A204.1 (cell line): ENCODE measurements at regions not wholly inside any gene's neighbourhood (a gene's known extent, or its start where the extent isn't known, plus 50 kb on each side); places are given as distances from the start of the nearest gene placed in this dataset.
"Not testable (repeated sequence)": the region's sequence is repeated elsewhere in the genome, so short reads cannot be mapped to it uniquely, and the experiment has no call there.

Experiments used
- FAIRE-seq: peaks from 2 replicates; lab custom pipeline; 2012; peaks lifted over from hg19 to GRCh38; lab: Jason Lieb, UNC

DNA sequence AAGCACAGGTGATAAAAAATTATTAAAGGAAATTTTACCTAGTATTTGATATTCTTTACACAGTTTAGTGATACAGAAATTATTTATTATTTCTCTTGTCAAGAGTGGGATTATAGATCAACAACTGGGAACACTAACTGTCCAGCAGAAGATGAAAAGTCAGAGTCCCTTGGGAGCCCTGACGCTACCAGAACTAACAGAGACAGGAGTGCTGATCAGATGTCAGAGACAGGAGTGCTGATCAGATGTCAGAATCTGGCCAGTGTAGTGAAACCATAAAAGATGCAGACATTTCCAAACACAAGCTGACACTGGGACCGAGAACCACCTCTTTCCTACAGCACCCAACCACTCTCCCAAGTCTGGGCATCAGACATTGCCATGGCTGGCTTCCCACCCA lies 828.2 kb downstream of the TNS3 start:
- no peak for FAIRE-seq

DNA sequence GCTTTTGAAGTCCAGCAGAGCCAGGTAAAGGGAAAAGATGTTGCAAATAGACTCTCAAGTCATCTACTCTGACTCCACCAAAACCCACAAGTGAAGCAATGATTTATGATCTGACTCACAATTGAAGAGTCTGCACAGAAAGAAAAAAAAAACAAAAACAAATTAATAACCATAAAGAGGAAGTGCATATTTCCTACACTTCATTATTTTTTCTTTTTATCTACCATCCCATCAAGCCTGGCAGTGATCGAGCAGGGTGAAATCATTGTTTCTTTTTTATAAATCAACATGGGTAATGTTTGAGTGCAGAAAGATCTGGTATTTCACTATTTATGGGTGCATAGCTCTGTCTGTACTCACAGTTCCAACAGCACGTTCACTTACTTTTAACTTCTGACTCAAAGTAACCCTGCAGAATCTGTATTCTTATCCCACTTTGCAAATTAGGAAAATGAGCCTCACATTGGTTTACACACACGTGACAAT lies 829.0 kb downstream of the TNS3 start:
- FAIRE-seq: no peak

DNA sequence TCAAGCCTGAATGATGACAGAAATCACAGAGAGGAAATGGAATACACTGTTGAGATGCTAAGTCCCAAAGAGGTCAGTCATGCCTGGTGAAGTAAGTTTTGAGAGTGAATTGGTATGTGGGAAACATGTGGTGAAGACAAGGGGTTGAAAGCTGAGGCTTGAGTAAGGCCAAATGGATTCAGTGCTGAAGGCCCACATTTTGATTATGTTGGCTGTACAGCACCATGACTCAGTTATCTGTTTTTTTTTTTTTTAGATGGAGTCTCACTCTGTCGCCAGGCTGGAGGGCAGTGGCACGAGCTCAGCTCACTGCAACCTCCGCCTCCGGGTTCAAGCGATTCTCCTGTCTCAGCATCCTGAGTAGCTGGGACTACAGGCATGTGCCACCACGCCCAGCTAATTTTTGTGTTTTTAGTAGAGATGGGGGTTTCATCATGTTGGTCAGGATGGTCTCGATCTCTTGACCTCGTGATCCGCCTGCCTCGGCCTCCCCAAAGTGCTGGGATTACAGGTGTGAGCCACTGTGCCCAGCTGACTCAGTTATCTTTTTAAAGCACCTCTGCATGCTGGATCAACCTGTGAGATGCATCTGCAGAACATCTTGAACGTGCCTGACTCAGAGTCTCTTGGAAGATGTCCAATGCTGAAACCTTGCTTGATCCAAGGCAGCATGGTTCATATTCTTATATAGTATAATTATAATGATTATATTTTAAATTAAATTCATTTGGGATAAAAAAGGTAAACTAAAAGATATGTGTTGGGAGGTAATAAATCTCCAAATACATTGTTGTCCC lies 829.8 kb downstream of the TNS3 start:
- FAIRE-seq: not testable (repeated sequence)

DNA sequence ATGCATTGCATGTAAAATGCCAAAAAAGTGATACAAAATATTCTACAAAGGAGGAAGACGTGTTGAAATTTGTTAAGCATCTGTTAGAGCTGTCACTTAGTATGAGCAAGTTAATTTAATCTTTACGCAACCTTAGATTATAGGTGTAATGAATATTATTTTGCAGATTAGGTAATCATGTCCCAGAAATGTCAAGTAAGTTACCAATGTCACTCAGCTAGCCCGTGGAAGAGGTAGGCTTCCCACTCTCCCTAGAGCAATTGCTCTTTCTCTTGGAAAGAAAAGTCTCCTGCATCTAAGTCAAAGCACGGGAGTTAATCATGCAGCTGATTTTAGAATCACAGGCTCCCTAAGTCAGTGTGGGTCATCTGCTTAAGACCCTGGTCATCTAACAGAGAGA lies 830.4 kb upstream of the IGFBP3 start:
- no peak for FAIRE-seq

DNA sequence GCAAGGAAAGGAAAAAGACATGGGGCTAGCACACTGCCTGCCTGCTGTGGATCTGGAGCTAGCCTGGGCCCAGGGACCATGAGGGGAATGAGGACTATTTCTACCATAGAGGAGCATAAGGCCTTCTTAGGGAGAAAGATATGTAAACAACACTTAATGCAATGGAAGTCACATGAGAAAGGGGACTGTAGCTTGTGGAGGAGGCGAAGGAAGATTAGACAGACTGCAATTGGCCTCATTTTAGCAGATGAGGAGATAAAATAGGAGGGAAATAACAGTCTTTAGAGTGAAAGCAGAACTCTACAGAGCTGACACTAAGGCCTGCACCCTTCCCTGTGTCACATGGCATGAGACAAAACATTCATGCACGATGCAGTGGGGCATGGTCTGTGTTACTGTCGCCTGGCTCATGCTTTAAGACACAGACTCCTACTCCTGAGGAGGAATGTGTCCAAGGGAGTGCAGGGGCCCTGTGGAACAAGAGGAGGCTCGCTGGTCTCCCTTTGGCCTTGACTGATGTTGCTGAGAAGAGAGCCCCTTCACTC lies 829.3 kb upstream of the IGFBP3 start:
- FAIRE-seq: no peak

DNA sequence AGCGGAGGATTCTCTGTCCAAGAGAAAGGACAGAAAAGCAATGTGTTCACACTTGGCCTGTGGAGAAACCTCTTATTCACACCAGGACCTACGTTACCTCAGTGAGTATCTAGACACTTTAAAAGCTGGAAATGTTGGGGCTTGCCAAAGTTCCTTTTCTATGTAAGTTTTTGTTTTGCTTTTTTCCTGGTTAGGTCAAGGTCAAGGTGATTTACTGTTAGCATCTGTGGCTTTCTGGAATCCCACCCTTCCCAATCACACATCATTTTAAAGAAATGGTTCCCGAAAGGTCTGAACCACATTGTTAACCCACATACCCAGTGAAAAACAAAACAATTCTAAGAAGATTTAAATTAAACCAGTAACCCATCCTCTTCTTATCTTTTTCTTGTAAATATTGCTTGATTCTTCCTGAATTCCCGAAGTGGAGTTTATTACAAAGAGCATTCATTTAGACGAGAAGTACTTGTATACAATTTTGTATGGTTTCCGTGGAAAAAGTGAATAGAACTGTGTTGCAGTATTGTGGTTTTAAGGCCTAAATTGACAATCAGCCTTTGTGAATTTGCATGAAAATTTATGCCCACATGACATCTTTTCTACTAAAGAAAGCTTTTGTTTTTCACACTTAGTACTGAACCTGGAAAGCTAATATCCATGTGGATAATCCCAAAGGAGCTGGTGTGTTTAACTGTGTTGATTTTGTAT lies 827.0 kb upstream of the IGFBP3 start:
- FAIRE-seq: no peak

DNA sequence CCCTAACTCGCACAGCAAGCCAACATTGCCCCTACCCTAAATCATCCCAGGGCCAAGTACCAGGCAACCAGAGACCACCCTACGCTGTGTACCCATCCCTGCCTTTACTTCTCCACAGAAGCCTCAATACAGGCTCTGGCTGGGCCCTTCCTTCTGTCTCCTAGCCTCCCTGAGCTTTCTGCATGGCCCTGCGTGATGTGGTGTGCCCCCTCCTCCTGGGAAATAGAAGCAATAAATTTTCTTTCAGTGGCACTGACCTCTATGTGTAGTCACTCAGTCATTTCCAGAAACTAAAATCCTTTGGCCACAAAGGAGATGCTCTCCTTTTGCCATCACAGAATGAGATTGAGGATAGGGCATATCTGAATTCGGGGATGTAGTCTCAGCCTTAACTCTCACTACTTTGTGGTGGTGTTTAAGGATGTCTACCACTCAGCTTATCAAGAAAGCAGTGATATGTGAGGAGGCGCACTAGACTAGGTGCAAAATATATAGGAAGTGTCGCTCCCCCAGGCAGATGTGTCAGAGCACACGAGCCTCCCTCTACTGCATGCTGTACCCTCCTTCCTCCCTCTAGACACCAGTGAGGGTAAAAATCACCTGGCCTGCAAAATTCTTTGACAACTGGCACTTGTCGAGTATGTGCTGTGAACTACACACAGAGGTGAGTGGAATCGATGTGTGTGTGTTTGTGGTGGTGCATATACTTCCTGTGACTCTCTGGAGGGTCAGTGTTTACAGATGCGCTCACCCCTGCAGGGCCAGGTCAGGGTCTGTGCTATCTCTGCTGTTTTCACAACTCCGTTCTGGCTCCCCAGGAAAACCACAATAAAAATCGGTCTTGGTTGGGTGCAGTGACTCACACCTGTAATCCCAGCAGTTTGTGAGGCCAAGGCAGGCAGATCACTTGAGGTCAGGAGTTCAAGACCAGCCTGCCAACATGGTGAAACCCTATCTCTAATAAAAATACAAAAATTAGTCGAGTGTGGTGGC lies 825.9 kb upstream of the IGFBP3 start:
- no peak for FAIRE-seq

DNA sequence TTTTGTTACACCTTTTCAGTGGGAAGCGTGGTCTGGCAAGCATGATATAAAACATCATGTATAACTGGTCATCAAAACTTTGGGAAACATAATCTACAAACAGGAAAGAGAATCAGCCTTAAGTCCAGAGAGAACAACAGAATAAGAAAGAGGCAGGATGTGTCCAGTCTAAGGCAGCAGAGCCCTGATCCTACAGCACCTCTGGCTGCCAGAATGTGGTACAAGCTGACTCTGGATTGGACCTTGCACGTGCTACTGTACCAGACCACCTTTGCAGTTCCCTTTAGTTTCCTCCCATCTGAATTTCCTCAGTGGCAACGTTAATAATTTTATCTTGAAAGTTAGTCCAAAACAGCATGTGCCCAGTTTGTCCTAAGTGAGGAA lies 824.6 kb upstream of the IGFBP3 start:
- no peak for FAIRE-seq

DNA sequence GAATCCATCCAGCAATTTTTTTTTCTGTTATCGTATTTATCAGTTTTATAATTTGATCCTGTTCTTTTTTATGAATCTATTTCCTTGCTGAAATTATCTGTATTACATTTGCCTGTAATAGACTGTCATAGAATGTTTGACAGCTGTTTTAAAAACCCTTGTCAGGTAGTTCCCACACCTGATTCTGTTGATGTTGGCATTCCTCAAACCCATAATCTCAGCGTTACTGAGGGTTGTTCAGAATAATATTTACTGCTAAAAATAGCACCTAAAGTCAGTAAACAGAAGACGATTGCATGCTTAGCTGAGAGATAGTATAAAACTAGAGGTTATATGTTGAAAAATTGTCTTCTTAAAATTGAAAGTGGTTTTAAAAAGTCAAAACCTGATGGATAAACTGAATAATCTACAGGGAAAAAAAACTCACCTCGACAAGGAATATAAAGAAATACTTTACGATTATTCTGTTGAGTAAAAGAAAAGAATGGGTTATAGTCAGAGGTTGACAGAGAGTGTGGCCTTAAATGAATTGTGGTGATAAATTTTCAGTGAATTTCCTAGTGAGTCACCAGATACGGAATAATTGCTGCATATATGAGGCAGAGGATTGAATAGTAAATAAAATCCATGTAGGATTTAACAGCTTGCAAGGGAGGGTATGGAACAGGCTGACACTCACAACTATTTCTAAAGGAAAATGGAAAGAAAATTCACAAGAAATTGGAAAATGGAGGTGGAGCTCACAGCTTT lies 824.1 kb upstream of the IGFBP3 start:
- no peak for FAIRE-seq

DNA sequence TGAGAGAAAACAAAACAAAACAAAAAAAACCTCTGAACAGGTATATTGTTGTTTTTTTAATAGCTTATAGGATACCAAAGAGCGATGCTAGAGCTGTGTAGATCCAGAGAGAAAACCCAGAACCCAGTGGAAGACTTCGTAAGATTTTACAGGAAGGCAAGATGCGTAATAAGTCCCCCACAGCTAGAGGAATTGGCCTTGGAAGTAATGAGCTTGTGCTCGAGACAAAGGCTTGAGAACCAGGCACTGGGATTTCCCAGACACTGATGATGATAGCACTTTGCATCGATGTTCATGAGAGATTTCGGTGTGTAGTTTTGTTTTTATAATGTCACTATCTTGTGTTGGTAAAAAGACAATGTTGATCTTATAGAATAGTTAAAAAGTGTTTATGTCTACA lies 821.5 kb upstream of the IGFBP3 start:
- no peak for FAIRE-seq

DNA sequence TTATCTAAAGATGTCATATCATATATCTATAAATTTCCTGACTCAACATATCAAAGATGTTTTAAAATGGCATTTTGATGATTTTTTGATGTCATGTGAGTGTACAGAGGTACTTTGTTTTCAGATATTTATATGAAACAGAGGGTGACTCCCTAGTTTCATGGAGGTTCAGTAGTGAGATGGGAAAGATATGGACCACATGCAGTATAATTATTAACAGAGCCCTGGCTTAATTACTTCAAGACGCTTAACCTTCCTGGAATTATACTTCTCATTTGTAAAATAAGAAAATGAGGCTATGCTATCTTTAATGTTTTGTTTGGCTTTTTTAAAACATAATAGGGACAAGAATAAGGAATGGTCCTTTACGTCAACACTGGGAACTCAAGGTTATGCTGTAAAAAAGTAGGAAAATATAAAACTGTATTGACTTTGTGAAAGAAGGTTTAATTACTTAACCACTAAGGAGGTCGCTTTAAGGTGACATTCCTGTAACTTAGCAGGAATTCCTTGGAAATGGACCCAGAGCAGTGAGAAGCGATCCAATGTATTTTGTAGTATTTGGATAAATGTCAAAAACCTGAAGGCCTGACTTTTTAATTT lies 821.0 kb upstream of the IGFBP3 start:
- no peak for FAIRE-seq

DNA sequence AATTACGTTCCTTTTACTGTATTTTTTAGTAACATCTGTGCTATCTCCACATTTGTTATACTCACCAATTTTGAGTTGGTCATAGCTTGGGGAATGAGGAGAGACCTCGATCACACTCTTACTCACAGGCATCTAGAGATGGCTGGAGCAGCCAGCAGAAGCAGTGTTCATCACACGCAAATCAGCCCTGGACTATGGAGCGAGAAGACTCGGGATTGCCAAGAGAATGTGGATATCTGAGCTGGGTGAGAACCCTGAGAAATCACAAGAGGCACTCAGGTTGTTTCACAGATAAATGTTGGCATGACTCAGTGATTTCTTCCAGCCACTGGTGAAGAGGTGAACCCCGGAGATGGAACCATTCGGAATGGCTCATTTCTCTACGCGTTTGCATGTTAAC lies 820.1 kb upstream of the IGFBP3 start:
- FAIRE-seq: no peak

DNA sequence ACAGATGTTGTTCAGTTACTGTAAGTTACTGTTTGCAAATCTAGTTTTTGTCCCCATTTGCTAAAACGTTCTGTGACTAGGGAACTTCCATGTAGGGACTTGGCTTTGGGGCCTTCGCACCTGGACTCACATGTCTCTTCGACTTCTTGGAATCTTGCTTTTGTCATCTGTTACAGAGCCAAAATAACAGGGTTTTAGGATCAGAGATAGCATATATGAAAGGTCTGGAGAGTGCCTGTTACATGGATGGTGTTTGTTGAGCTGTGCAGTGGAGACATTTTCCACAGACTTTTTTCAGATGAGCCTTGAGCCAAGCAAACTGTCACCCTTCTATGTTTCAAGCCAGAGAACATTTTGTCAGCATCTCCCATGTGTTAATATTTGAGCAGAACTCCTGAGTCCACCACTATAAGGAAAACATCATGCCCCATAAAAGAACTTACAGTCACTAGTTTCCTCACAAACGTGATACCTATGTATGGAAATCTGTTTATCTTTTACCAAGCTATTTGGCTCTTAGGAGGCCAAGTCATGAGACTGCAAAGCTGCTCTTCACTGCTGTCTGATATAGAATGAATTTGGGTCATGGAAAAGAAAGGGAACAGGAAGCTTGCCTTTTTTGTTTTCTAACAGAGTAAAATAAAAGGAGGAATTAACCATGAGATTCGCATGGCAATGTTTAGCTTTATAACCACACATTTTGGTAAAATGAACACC lies 818.6 kb upstream of the IGFBP3 start:
- FAIRE-seq: no peak

DNA sequence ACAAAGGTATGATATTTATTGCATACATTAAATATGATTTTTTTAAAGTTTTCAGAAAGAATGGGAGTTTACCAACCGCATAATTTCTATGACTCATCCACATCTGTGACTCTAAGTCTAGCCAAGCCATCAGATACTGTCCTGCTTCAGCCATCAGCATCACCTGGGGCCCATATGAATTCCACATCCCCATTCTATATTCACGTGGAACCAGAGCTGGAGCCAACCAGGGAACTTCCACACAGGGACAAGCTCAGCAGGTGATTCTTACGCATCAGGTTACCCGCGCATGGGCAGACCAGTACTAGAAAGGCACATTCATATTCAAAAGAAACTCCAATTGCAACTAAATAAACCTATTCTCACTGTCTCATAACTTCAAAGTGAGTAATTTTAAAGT lies 817.7 kb upstream of the IGFBP3 start:
- FAIRE-seq: no peak

DNA sequence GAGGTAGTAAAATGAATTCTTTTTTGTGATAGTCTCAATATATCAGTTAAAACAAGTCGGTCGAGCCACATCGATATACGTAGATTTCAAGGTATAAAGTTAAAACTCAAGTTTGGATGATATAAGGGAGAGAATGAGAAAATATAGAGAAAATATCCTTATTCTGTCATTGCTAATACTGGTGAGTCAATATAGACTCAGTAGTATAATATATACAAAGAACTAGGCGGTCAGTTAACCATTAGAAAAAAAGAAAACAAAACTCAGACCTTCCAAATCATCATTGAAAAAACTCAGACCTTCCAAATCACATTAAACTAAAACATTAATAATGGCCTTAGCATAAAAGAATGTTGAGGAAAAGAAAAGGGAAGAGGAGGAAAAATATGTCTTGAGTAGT lies 817.1 kb upstream of the IGFBP3 start:
- FAIRE-seq: no peak

DNA sequence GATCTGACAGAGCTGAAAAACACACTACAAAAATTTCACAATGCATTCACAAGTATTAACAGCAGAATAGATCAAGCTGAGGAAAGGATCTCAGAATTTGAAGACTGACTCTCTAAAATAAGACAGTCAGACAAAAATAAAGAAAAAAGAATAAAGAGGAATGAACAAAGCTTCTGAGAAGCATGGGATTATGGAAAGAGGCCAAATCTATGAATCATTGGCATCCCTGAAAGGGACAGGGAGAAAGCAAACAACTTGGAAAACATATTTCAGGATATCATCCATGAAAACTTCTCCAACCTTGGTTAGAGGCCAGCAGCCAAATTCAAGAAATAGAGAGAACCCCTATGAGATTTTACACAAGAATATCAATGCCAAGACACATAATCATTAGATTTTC lies 804.8 kb upstream of the IGFBP3 start:
- no peak for FAIRE-seq

DNA sequence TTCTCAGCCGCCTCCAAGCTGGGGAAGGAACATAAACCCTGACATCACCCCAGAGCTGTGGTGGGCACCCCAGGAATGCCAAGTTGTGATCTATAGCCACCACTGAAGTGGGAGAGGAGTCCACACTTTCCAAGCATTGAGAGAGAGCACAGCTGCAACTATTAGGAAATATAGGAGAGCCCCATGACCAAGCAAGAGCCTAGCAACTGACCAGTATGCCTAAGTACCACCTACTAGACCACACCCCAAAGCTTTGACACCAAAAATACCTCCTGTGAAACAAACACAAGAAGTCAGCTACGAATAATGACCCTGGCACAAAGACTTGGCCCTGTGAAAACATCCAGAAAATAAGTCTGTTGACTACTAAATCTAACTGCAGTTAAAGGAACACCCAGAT lies 804.1 kb upstream of the IGFBP3 start:
- no peak for FAIRE-seq

DNA sequence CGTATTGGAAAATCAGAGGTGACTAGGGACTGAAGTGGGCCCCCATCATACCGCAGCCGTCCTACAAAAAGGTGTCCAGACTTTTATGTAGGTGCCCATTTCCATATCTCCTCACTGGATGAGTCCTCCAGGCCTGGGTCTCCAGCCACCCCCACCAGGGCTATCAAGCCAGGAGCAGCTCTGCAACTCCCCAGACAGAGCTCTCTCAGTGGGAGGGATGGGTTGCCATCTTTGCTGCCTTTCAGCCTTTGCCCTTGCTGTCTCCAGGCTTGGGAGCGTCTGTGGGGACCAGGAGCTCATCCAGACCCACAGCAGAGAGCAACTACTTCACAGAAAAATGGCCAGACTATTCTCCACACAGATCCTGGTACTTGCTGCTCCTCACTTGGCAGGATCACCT lies 802.7 kb upstream of the IGFBP3 start:
- FAIRE-seq: no peak

DNA sequence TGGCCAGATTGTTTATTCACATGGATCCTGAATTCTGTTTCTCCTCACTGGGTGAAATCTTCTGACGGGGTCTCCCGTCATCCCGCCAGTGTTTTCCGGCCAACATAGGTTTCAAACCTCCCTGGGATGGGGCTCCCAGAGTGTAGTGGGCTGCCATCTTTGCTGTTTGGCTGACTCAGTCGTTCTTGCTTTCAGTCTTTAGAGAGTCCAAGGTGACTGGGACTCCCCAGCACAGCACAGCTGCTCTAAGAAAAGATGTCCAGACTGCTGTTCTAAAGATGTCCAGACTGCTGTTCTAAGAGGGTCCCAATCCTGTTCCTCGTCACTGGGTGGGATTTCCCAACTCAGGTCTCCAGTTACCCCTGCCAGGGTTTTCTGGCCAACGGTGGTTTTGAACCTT lies 801.9 kb upstream of the IGFBP3 start:
- FAIRE-seq: no peak

DNA sequence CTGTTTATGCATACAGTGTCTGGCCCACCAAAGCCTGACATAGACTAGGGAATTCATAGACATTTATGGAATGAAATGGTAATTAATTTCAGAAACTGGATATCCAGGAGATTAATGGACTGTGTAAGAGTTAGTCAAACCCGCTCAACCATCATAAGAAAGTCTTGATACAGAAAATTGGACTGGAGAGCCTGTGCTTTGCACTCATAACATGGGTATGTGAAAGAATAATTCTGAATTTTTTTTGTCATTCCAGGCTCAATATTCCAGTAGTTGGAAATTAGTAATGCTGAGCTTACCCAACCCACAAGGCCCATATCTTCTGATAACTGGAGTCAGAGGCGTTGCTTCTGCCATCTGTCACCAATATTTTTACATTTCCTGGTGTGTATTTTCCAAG lies 799.7 kb upstream of the IGFBP3 start:
- FAIRE-seq: no peak

DNA sequence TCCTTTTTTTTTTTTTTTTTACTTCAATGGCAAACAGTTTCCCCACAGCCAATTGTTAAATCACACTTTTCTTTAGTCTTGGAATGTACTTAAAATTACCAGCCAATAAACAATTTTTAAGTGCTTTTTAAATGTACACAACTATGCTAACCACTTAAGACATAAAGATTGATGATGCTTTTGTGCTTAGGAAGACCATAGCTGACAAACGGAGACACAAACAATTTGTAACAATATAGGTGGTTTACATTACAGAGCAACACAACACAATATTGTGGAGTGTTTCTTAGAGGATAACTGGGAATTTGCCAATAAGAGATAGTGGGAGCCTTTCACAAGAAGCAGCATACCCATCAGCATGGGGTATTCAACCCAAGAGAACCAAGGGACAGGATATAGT lies 798.5 kb upstream of the IGFBP3 start:
- no peak for FAIRE-seq
